ENCODE measurements at regions not wholly inside any gene's neighbourhood (a gene's known extent, or its start where the extent isn't known, plus 50 kb on each side); places are given as distances from the start of the nearest gene placed in this dataset.

DNA sequence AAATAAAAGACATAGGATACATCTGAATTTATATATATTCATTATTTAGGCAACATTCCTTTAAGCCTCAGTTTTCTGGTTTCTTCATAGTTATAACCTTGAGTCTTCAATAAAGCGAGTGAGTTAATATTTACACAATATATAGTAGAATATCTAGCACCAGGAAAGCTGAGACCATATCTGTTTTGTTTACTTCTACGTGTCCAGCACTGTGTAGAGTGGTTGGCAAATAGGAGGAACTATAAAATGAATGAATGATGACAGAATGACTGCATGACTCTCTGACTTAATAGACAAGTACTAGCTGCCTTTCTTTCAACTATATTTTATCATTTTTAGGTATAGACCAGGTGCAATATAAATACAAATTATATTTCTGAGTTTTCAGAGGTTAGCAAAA, 197.8 kb upstream of the RBMS3 start (continued):
- TF ChIP-seq EZH2phosphoT487 (IDR thresholded peaks at IDR 0.05; ENCODE audit: unreplicated experiment): no peak

DNA sequence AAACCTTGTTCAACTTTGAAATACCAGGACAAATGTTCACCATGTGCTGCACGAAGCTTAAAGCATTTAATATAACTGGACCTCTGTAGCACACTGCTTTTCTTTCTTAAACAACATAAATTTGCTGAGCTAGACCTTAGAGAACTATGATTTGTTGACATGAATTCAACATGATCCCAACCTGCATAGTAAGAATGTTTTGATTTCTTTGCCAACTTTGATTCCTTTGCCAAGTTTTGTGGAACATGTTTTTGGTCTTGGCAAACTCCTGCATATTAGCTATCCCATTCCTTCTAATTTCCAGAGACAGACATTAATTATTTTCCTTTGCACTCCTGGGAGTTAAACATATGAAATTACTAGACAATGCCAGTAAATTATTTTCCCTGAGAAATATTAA, 197.2 kb upstream of the RBMS3 start:
- Histone ChIP-seq H3F3A (replicated peaks; ENCODE audit: low read depth) (no peaks in the 10 kb centered on the region), H3K27ac (ENCODE audit: low read depth) (no peak overlapping the region), H3K4me2 (no peak overlapping the region), H4K20me1 (replicated peaks; ENCODE audit: insufficient read depth) (no peaks in the 10 kb centered on the region), H3K36me3 (ENCODE audit: insufficient read depth) (no peaks in the 10 kb centered on the region), H3K4me3 (no peak overlapping the region), H3K4me1 (ENCODE audit: insufficient read depth) (no peaks in the 10 kb centered on the region), H2AFZ (no peak overlapping the region), H3K9me2 (ENCODE audit: insufficient read depth) (peaks cover 9% of the 10 kb centered on the region), H3K79me2 (replicated peaks; ENCODE audit: insufficient read depth) (no peaks in the 10 kb centered on the region), H3K27me3 (ENCODE audit: insufficient read depth) (no peaks in the 10 kb centered on the region)
- peaks cover 2% of the 10 kb centered on the region; the same call in 2 of the 3 replicates for H3K9me3 Mint-ChIP-seq
- H3K27ac Mint-ChIP-seq: no peak overlapping the region
- 0 out of 3 replicates have a peak, but pooled peaks cover 3% of the 10 kb centered on the region for H3K36me3 Mint-ChIP-seq (ENCODE audit: low read depth)
- DNase-seq (ENCODE audit: low spot score): no peak
- TF ChIP-seq, protein P1, sequence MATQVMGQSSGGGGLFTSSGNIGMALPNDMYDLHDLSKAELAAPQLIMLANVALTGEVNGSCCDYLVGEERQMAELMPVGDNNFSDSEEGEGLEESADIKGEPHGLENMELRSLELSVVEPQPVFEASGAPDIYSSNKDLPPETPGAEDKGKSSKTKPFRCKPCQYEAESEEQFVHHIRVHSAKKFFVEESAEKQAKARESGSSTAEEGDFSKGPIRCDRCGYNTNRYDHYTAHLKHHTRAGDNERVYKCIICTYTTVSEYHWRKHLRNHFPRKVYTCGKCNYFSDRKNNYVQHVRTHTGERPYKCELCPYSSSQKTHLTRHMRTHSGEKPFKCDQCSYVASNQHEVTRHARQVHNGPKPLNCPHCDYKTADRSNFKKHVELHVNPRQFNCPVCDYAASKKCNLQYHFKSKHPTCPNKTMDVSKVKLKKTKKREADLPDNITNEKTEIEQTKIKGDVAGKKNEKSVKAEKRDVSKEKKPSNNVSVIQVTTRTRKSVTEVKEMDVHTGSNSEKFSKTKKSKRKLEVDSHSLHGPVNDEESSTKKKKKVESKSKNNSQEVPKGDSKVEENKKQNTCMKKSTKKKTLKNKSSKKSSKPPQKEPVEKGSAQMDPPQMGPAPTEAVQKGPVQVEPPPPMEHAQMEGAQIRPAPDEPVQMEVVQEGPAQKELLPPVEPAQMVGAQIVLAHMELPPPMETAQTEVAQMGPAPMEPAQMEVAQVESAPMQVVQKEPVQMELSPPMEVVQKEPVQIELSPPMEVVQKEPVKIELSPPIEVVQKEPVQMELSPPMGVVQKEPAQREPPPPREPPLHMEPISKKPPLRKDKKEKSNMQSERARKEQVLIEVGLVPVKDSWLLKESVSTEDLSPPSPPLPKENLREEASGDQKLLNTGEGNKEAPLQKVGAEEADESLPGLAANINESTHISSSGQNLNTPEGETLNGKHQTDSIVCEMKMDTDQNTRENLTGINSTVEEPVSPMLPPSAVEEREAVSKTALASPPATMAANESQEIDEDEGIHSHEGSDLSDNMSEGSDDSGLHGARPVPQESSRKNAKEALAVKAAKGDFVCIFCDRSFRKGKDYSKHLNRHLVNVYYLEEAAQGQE (IDR thresholded peaks at IDR 0.05; ENCODE audit: unreplicated experiment): no peak
- TF ChIP-seq, protein P2, sequence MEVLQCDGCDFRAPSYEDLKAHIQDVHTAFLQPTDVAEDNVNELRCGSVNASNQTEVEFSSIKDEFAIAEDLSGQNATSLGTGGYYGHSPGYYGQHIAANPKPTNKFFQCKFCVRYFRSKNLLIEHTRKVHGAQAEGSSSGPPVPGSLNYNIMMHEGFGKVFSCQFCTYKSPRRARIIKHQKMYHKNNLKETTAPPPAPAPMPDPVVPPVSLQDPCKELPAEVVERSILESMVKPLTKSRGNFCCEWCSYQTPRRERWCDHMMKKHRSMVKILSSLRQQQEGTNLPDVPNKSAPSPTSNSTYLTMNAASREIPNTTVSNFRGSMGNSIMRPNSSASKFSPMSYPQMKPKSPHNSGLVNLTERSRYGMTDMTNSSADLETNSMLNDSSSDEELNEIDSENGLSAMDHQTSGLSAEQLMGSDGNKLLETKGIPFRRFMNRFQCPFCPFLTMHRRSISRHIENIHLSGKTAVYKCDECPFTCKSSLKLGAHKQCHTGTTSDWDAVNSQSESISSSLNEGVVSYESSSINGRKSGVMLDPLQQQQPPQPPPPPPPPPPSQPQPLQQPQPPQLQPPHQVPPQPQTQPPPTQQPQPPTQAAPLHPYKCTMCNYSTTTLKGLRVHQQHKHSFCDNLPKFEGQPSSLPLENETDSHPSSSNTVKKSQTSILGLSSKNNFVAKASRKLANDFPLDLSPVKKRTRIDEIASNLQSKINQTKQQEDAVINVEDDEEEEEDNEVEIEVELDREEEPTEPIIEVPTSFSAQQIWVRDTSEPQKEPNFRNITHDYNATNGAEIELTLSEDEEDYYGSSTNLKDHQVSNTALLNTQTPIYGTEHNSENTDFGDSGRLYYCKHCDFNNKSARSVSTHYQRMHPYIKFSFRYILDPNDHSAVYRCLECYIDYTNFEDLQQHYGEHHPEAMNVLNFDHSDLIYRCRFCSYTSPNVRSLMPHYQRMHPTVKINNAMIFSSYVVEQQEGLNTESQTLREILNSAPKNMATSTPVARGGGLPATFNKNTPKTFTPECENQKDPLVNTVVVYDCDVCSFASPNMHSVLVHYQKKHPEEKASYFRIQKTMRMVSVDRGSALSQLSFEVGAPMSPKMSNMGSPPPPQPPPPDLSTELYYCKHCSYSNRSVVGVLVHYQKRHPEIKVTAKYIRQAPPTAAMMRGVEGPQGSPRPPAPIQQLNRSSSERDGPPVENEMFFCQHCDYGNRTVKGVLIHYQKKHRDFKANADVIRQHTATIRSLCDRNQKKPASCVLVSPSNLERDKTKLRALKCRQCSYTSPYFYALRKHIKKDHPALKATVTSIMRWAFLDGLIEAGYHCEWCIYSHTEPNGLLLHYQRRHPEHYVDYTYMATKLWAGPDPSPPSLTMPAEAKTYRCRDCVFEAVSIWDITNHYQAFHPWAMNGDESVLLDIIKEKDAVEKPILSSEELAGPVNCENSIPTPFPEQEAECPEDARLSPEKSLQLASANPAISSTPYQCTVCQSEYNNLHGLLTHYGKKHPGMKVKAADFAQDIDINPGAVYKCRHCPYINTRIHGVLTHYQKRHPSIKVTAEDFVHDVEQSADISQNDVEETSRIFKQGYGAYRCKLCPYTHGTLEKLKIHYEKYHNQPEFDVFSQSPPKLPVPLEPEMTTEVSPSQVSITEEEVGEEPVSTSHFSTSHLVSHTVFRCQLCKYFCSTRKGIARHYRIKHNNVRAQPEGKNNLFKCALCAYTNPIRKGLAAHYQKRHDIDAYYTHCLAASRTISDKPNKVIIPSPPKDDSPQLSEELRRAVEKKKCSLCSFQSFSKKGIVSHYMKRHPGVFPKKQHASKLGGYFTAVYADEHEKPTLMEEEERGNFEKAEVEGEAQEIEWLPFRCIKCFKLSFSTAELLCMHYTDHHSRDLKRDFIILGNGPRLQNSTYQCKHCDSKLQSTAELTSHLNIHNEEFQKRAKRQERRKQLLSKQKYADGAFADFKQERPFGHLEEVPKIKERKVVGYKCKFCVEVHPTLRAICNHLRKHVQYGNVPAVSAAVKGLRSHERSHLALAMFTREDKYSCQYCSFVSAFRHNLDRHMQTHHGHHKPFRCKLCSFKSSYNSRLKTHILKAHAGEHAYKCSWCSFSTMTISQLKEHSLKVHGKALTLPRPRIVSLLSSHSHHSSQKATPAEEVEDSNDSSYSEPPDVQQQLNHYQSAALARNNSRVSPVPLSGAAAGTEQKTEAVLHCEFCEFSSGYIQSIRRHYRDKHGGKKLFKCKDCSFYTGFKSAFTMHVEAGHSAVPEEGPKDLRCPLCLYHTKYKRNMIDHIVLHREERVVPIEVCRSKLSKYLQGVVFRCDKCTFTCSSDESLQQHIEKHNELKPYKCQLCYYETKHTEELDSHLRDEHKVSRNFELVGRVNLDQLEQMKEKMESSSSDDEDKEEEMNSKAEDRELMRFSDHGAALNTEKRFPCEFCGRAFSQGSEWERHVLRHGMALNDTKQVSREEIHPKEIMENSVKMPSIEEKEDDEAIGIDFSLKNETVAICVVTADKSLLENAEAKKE (CRISPR knock-in tag; IDR thresholded peaks at IDR 0.05): no peak
- TF ChIP-seq ZNF114 (CRISPR knock-in tag; IDR thresholded peaks at IDR 0.05) (no peak), POLR2AphosphoS5 (IDR thresholded peaks at IDR 0.05; ENCODE audit: low read depth) (no peak), EZH2 (IDR thresholded peaks at IDR 0.05; ENCODE audit: low read depth, unreplicated experiment) (no peak), JUNB (IDR thresholded peaks at IDR 0.05; ENCODE audit: unreplicated experiment) (no peak), ZNF331 (CRISPR knock-in tag; IDR thresholded peaks at IDR 0.05; ENCODE audit: low read depth) (no peak), NANOG (IDR thresholded peaks at IDR 0.05; ENCODE audit: borderline replicate concordance) (no peak), STAT1 (IDR thresholded peaks at IDR 0.05; ENCODE audit: unreplicated experiment) (no peak), CREB1 (CRISPR knock-in tag; IDR thresholded peaks at IDR 0.05; ENCODE audit: low read depth) (no peak), EZH2phosphoT487 (IDR thresholded peaks at IDR 0.05; ENCODE audit: unreplicated experiment) (no peak)
- TF ChIP-seq, protein P3, sequence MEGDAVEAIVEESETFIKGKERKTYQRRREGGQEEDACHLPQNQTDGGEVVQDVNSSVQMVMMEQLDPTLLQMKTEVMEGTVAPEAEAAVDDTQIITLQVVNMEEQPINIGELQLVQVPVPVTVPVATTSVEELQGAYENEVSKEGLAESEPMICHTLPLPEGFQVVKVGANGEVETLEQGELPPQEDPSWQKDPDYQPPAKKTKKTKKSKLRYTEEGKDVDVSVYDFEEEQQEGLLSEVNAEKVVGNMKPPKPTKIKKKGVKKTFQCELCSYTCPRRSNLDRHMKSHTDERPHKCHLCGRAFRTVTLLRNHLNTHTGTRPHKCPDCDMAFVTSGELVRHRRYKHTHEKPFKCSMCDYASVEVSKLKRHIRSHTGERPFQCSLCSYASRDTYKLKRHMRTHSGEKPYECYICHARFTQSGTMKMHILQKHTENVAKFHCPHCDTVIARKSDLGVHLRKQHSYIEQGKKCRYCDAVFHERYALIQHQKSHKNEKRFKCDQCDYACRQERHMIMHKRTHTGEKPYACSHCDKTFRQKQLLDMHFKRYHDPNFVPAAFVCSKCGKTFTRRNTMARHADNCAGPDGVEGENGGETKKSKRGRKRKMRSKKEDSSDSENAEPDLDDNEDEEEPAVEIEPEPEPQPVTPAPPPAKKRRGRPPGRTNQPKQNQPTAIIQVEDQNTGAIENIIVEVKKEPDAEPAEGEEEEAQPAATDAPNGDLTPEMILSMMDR (conservative IDR thresholded peaks at IDR 0.05; ENCODE audit: low read depth in 2 of 2): no peak
- TF ChIP-seq, protein P4, sequence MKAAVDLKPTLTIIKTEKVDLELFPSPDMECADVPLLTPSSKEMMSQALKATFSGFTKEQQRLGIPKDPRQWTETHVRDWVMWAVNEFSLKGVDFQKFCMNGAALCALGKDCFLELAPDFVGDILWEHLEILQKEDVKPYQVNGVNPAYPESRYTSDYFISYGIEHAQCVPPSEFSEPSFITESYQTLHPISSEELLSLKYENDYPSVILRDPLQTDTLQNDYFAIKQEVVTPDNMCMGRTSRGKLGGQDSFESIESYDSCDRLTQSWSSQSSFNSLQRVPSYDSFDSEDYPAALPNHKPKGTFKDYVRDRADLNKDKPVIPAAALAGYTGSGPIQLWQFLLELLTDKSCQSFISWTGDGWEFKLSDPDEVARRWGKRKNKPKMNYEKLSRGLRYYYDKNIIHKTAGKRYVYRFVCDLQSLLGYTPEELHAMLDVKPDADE (IDR thresholded peaks at IDR 0.05): no peak
- H3K4me3 Mint-ChIP-seq: no peak overlapping the region
- no peaks in the 10 kb centered on the region for H3K27me3 Mint-ChIP-seq (ENCODE audit: insufficient read depth, low read depth, poor library complexity)
- ATAC-seq: no peak
- no peaks in the 10 kb centered on the region for H3K4me1 Mint-ChIP-seq
